ENCODE measurements at regions not wholly inside any gene's neighbourhood (a gene's known extent, or its start where the extent isn't known, plus 50 kb on each side); places are given as distances from the start of the nearest gene placed in this dataset.

- Histone ChIP-seq H2AFZ (ENCODE audit: low read length) (no peak overlapping the region), H3K4me1 (ENCODE audit: insufficient read depth, low read length) (no peaks in the 10 kb centered on the region), H4K20me1 (ENCODE audit: insufficient read depth, low read length) (no peaks in the 10 kb centered on the region), H3K27me3 (ENCODE audit: control insufficient read depth in 1 of 2, insufficient read depth in 2 of 2, low read length in 2 of 2) (no peaks in the 10 kb centered on the region), H3K27ac (ENCODE audit: extremely low read length, insufficient read depth, low read length) (no peak overlapping the region), H3K36me3 (replicated peaks in 1 of 2; ENCODE audit: control insufficient read depth in 1 of 2, insufficient read depth in 2 of 2, low read length in 2 of 2) (no peaks in the 10 kb centered on the region), H3K79me2 (ENCODE audit: insufficient read depth, low read length) (no peaks in the 10 kb centered on the region), H3K9ac (ENCODE audit: insufficient read depth, low read depth, low read length) (no peak overlapping the region), H3K9me3 (ENCODE audit: low read length) (no peaks in the 10 kb centered on the region), H3K4me2 (ENCODE audit: low read depth, low read length) (no peak overlapping the region), H3K4me3 (replicated peaks in 1 of 3; ENCODE audit: insufficient read depth in 1 of 3, low read depth in 2 of 3, low read length in 3 of 3) (no peak overlapping the region)
- in situ Hi-C loops (cut with HindIII; ENCODE audit: extremely low pct_ligation_motif_present, low pct_unique_long_range_greater_than_20kb) (no loop called here), intact Hi-C loops (cut with micrococcal nuclease; ENCODE audit: unreplicated experiment) (no loop called here)
- CTCF ChIA-PET (ENCODE audit: low intra/inter-chr PET ratio, low total read pairs): no interaction called here
- TF ChIP-seq RBAK (CRISPR knock-in tag; IDR thresholded peaks at IDR 0.05) (no peak), MED13 (CRISPR knock-in tag; IDR thresholded peaks at IDR 0.05) (no peak), POLR2AphosphoS2 (IDR thresholded peaks at IDR 0.05; ENCODE audit: low read depth, low read length) (no peak)
- TF ChIP-seq, protein P1, sequence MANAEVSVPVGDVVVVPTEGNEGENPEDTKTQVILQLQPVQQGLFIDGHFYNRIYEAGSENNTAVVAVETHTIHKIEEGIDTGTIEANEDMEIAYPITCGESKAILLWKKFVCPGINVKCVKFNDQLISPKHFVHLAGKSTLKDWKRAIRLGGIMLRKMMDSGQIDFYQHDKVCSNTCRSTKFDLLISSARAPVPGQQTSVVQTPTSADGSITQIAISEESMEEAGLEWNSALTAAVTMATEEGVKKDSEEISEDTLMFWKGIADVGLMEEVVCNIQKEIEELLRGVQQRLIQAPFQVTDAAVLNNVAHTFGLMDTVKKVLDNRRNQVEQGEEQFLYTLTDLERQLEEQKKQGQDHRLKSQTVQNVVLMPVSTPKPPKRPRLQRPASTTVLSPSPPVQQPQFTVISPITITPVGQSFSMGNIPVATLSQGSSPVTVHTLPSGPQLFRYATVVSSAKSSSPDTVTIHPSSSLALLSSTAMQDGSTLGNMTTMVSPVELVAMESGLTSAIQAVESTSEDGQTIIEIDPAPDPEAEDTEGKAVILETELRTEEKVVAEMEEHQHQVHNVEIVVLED (CRISPR knock-in tag; IDR thresholded peaks at IDR 0.05; ENCODE audit: borderline replicate concordance): no peak
- TF ChIP-seq, protein P2, sequence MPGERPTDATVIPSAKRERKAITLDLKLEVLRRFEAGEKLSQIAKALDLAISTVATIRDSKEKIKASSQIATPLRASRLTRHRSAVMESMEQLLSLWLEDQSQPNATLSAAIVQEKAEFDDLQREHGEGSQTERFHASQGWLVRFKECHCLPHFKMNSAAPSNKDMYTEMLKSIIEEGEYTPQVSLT (CRISPR knock-in tag; IDR thresholded peaks at IDR 0.05; ENCODE audit: borderline replicate concordance, low read depth): no peak
- TF ChIP-seq, protein P3, sequence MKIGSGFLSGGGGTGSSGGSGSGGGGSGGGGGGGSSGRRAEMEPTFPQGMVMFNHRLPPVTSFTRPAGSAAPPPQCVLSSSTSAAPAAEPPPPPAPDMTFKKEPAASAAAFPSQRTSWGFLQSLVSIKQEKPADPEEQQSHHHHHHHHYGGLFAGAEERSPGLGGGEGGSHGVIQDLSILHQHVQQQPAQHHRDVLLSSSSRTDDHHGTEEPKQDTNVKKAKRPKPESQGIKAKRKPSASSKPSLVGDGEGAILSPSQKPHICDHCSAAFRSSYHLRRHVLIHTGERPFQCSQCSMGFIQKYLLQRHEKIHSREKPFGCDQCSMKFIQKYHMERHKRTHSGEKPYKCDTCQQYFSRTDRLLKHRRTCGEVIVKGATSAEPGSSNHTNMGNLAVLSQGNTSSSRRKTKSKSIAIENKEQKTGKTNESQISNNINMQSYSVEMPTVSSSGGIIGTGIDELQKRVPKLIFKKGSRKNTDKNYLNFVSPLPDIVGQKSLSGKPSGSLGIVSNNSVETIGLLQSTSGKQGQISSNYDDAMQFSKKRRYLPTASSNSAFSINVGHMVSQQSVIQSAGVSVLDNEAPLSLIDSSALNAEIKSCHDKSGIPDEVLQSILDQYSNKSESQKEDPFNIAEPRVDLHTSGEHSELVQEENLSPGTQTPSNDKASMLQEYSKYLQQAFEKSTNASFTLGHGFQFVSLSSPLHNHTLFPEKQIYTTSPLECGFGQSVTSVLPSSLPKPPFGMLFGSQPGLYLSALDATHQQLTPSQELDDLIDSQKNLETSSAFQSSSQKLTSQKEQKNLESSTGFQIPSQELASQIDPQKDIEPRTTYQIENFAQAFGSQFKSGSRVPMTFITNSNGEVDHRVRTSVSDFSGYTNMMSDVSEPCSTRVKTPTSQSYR (CRISPR knock-in tag; IDR thresholded peaks at IDR 0.05; ENCODE audit: borderline replicate concordance): no peak
- WGBS (ENCODE audit: low lambda C conversion rate): 4% methylated on average over 2 of the region's 2 CpGs
- POLR2A ChIA-PET: no interaction called here
- ATAC-seq: no peak
- no TSS peak for BruUV-seq (replicated peaks)
- no peak for FAIRE-seq
- no peak for DNase-seq (ENCODE audit: low spot score)
Observed at GRCh38 chr1:241447031-241447644, 72.4 kb downstream of the FH start.
